ENCODE measurements at regions not wholly inside any gene's neighbourhood (a gene's known extent, or its start where the extent isn't known, plus 50 kb on each side); places are given as distances from the start of the nearest gene placed in this dataset.

DNA sequence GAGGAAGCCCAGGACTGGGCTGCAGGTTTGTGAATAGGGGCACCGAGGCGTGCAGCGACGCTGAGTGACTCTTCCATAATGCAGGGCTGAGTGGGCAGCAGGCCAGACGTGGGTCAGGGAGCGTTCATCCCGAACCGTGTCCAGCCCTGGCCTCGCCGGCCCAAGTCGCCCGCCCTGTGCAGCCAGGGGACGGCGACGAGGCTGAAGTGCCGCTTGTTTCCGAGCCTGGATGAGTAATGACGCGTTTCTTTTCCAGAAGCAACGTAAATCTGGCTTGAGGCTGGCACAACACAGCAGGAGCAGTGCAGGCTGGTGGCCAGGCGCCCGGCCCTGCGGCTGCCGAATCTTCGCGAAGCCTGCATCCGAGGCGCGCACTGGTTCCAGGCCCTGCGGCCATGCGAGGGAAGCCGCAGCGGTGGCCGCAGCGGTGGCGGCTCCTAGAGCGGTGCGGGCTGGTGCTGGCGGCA lies 74.0 kb upstream of the SEC61G start:
- TF ChIP-seq EZH2 (IDR thresholded peaks at IDR 0.05) (no peak), POLR2A (IDR thresholded peaks at IDR 0.05; ENCODE audit: borderline replicate concordance, extremely low read depth, insufficient read depth, insufficient read length) (no peak), EZH2phosphoT487 (IDR thresholded peaks at IDR 0.05; ENCODE audit: borderline replicate concordance) (no peak), POLR2AphosphoS5 (IDR thresholded peaks at IDR 0.05; ENCODE audit: low read depth, low read length) (no peak), JUND (IDR thresholded peaks at IDR 0.05) (no peak), SP1 (IDR thresholded peaks at IDR 0.05; ENCODE audit: low read depth) (no peak), RAD21 (IDR thresholded peaks at IDR 0.05; ENCODE audit: low read depth) (no peak), EGR1 (IDR thresholded peaks at IDR 0.05; ENCODE audit: low read depth) (no peak), FOSL1 (IDR thresholded peaks at IDR 0.05; ENCODE audit: low read depth) (no peak), CEBPB (IDR thresholded peaks at IDR 0.05; ENCODE audit: low read depth) (no peak), SIN3A (IDR thresholded peaks at IDR 0.05; ENCODE audit: low read depth) (no peak)
- TF ChIP-seq, protein P1, sequence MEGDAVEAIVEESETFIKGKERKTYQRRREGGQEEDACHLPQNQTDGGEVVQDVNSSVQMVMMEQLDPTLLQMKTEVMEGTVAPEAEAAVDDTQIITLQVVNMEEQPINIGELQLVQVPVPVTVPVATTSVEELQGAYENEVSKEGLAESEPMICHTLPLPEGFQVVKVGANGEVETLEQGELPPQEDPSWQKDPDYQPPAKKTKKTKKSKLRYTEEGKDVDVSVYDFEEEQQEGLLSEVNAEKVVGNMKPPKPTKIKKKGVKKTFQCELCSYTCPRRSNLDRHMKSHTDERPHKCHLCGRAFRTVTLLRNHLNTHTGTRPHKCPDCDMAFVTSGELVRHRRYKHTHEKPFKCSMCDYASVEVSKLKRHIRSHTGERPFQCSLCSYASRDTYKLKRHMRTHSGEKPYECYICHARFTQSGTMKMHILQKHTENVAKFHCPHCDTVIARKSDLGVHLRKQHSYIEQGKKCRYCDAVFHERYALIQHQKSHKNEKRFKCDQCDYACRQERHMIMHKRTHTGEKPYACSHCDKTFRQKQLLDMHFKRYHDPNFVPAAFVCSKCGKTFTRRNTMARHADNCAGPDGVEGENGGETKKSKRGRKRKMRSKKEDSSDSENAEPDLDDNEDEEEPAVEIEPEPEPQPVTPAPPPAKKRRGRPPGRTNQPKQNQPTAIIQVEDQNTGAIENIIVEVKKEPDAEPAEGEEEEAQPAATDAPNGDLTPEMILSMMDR (IDR thresholded peaks at IDR 0.05 in 2 of 3, conservative IDR thresholded peaks at IDR 0.05 in 1 of 3; ENCODE audit: borderline replicate concordance in 1 of 3, insufficient read depth in 1 of 3, low read depth in 2 of 3, low read length in 2 of 3): no peak
- TF ChIP-seq, protein P2, sequence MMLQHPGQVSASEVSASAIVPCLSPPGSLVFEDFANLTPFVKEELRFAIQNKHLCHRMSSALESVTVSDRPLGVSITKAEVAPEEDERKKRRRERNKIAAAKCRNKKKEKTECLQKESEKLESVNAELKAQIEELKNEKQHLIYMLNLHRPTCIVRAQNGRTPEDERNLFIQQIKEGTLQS (IDR thresholded peaks at IDR 0.05): no peak
- TF ChIP-seq, protein P3, sequence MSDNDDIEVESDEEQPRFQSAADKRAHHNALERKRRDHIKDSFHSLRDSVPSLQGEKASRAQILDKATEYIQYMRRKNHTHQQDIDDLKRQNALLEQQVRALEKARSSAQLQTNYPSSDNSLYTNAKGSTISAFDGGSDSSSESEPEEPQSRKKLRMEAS (IDR thresholded peaks at IDR 0.05): no peak
